Calu3 (cell line): ENCODE measurements at regions not wholly inside any gene's neighbourhood (a gene's known extent, or its start where the extent isn't known, plus 50 kb on each side); places are given as distances from the start of the nearest gene placed in this dataset.

Source experiments
- BruUV-seq: library from RNA; stranded (reverse); fragments of 400-500 nt; replicated peaks from 2 replicates; lab custom pipeline; 2021; lab: Mats Ljungman, UMichigan
- CTCF ChIA-PET: fragments of 300-600 bp; sonication (Branson Sonifier 250); formaldehyde crosslinking; loops from one replicate; lab custom pipeline; 2022; ENCODE audit warnings: antibody characterized with exemption; lab: Charles Lee
- DNase-seq: peaks from one replicate; pipeline ENCODE4 v3.0.0; 2022
- H3K27ac Mint-ChIP-seq: one replicate; pipeline ENCODE4 v1.8.0; 2022; ENCODE audit warnings: mixed read lengths; ENCODE audit not compliant: unreplicated experiment
- H3K27me3 Mint-ChIP-seq: one replicate; pipeline ENCODE4 v1.8.0; 2022; ENCODE audit warnings: mixed read lengths; ENCODE audit not compliant: unreplicated experiment
- H3K36me3 Mint-ChIP-seq: one replicate; pipeline ENCODE4 v1.8.0; 2022; ENCODE audit warnings: mild to moderate bottlenecking, moderate library complexity, mixed read lengths; ENCODE audit not compliant: insufficient read depth, unreplicated experiment
- H3K4me1 Mint-ChIP-seq: one replicate; pipeline ENCODE4 v1.8.0; 2022; ENCODE audit warnings: mild to moderate bottlenecking, low read depth, mixed read lengths; ENCODE audit not compliant: unreplicated experiment
- H3K4me3 Mint-ChIP-seq: one replicate; pipeline ENCODE4 v1.8.0; 2022; ENCODE audit warnings: mild to moderate bottlenecking, low read depth, moderate library complexity, mixed read lengths; ENCODE audit not compliant: unreplicated experiment
- H3K9me3 Mint-ChIP-seq: one replicate; pipeline ENCODE4 v1.8.0; 2022; ENCODE audit warnings: low read depth, mixed read lengths; ENCODE audit not compliant: unreplicated experiment
- intact Hi-C: fragments of 100-400 bp; cut with micrococcal nuclease; formaldehyde crosslinking; loops from one replicate; pipeline ENCODE4 v1.10.0; 2022; ENCODE audit not compliant: unreplicated experiment
- TF ChIP-seq, protein P1 (sequence below): fragments of 200-600 bp; IDR thresholded peaks from one replicate; pipeline ENCODE4 v1.8.0; 2022; ENCODE audit warnings: antibody characterized with exemption; ENCODE audit not compliant: unreplicated experiment

DNA sequence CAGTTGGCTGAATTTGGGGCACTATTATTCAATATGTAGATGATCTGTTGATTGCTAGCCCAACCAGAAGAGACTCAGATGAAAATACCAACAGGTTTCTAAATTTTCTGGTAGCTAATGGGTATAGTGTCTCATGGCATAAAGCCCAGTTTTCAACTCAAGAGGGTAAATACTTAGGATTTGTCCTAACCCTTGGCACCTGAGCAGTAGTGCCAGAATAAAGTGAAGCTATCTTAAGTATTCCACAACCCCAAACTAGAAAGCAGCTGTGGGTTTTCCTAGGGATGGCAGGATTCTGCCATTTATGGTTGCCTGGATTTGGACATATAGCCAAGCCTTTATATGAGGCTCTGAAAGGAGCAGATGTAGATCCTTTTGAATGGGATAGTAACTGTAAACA, 119.0 kb downstream of the AGTR2 start:
- TF ChIP-seq, protein P1, sequence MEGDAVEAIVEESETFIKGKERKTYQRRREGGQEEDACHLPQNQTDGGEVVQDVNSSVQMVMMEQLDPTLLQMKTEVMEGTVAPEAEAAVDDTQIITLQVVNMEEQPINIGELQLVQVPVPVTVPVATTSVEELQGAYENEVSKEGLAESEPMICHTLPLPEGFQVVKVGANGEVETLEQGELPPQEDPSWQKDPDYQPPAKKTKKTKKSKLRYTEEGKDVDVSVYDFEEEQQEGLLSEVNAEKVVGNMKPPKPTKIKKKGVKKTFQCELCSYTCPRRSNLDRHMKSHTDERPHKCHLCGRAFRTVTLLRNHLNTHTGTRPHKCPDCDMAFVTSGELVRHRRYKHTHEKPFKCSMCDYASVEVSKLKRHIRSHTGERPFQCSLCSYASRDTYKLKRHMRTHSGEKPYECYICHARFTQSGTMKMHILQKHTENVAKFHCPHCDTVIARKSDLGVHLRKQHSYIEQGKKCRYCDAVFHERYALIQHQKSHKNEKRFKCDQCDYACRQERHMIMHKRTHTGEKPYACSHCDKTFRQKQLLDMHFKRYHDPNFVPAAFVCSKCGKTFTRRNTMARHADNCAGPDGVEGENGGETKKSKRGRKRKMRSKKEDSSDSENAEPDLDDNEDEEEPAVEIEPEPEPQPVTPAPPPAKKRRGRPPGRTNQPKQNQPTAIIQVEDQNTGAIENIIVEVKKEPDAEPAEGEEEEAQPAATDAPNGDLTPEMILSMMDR, result no peak
- intact Hi-C loops, result no loop called here
- Mint-ChIP-seq H3K27ac (no peak overlapping the region), H3K36me3 (no peaks in the 10 kb centered on the region), H3K9me3 (no peaks in the 10 kb centered on the region), H3K27me3 (no peaks in the 10 kb centered on the region), H3K4me3 (no peak overlapping the region), H3K4me1 (peaks cover 14% of the 10 kb centered on the region)
- BruUV-seq, result no TSS peak
- DNase-seq, result no peak
- CTCF ChIA-PET, result no interaction called here

GRCh38 chrX:116290359-116290758, 119.8 kb downstream of the AGTR2 start:
- H3K36me3 Mint-ChIP-seq, result no peaks in the 10 kb centered on the region
- TF ChIP-seq, protein P1, result no peak
- intact Hi-C loops, result no loop called here
- H3K4me1 Mint-ChIP-seq, result peaks cover 7% of the 10 kb centered on the region
- no peaks in the 10 kb centered on the region for H3K27me3 Mint-ChIP-seq
- H3K9me3 Mint-ChIP-seq, result no peaks in the 10 kb centered on the region
- CTCF ChIA-PET, result no interaction called here
- no peak for DNase-seq
- no TSS peak for BruUV-seq
- H3K27ac Mint-ChIP-seq, result no peak overlapping the region
- no peak overlapping the region for H3K4me3 Mint-ChIP-seq

- Mint-ChIP-seq H3K9me3 (no peaks in the 10 kb centered on the region), H3K27ac (no peak overlapping the region), H3K36me3 (no peaks in the 10 kb centered on the region), H3K27me3 (no peaks in the 10 kb centered on the region), H3K4me1 (no peaks in the 10 kb centered on the region), H3K4me3 (no peak overlapping the region)
- TF ChIP-seq, protein P1, result no peak
- CTCF ChIA-PET, result no interaction called here
- intact Hi-C loops, result no loop called here
- no TSS peak for BruUV-seq
- DNase-seq, result no peak
These were observed 121.6 kb downstream of the AGTR2 start for GRCh38 chrX:116292183-116292582.

DNA sequence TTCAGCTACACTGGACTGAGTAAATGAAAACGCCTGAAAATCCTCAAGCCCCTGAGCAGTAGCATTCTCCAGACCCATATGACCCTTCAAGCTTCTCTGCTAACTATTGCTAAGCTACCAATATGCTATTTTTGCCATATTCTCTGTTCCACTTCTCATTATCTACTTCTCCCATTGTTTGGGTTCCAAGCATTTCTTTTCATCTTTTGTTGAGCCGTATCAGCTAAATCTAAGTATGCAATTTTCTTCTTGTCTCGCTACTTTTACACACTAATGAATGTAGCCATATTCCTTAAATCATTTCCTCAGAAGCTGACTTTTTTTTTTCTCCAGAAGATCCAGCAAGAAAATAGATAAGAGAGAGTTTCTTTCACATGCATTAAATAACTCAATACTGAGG, 128.4 kb downstream of the AGTR2 start:
- no peaks in the 10 kb centered on the region for H3K27me3 Mint-ChIP-seq
- no peak overlapping the region for H3K4me3 Mint-ChIP-seq
- no peaks in the 10 kb centered on the region for H3K36me3 Mint-ChIP-seq
- no peaks in the 10 kb centered on the region for H3K9me3 Mint-ChIP-seq
- DNase-seq, result no peak
- TF ChIP-seq, protein P1, result no peak
- intact Hi-C loops, result no loop called here
- no peak overlapping the region for H3K27ac Mint-ChIP-seq
- CTCF ChIA-PET, result no interaction called here
- no TSS peak for BruUV-seq
- H3K4me1 Mint-ChIP-seq, result no peaks in the 10 kb centered on the region
